Renal pelvis (tissue), 1 donor: ENCODE measurements at regions not wholly inside any gene's neighbourhood (a gene's known extent, or its start where the extent isn't known, plus 50 kb on each side); places are given as distances from the start of the nearest gene placed in this dataset.

Source experiments
- DNase-seq: peaks from one replicate; pipeline ENCODE4 v3.0.0-alpha.2; 2013

GRCh38 chr18:38923540-38923939 lies 1357.9 kb upstream of the CELF4 start:
- DNase-seq, result no peak

DNA sequence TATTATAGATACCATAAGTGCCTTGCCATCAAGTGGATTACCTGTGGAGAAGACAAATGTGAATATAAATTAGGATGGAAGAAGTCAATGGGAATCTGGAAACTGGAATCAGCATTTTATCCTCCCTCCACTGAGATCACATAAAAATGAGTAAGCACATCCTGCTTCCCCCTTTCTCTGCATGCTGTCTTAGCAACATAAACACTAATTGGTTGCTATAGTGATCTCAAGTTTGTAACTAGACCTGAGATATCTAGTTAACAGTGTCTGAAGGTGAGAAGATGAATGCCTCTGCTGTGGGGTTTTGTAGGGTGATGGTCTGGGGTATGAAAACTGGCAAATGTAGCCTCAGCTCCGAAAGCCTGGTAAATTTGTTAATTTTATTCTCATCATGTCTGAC lies 1357.5 kb upstream of the CELF4 start:
- peak; percentile 68 for DNase-seq

- no peak for DNase-seq
These were observed 1344.4 kb upstream of the CELF4 start for GRCh38 chr18:38909972-38910371.

- no peak for DNase-seq
These were observed 1337.2 kb upstream of the CELF4 start for GRCh38 chr18:38902796-38903195.

- DNase-seq, result no peak
These were observed 1334.8 kb upstream of the CELF4 start for GRCh38 chr18:38900445-38900844.

GRCh38 chr18:38900031-38900430 lies 1334.4 kb upstream of the CELF4 start:
- DNase-seq, result no peak

DNA sequence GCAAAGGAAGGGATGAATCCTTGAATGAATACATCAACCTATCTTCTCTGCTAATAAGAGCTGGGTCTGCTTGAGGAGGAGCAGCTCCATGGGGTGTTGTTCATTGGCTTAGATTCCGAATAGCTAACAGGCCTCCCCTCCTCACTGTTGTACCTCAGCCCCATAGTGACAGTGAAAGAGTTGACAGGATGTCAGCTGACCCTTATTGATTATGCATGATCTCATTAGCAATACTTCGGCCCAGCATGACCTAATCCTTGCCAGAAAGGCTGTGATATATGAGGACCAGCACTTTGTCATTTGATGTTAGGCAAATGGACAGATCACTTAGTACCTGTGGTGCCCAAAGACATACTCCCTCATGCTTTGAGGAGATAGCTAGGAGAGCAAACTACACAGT lies 1333.7 kb upstream of the CELF4 start:
- no peak for DNase-seq

DNA sequence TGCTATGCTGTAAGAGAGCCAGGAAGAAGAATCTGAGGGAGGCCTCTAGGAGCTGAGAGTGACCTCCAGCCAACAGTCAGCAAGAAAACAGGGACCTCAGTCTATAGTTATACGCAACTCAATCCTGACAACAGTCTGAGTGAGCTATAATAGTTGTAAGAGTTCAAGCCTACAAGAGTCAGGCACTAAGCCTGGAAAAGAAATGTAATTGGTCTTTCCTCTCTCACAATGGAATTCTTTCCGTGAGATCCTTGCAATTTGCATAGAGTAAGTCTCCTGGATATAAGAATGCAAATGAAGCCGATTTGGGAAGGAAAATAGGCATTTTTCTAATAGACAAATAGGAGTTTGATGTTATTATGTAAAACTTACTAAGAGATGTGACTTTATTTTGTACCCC lies 1332.6 kb upstream of the CELF4 start:
- no peak for DNase-seq

DNA sequence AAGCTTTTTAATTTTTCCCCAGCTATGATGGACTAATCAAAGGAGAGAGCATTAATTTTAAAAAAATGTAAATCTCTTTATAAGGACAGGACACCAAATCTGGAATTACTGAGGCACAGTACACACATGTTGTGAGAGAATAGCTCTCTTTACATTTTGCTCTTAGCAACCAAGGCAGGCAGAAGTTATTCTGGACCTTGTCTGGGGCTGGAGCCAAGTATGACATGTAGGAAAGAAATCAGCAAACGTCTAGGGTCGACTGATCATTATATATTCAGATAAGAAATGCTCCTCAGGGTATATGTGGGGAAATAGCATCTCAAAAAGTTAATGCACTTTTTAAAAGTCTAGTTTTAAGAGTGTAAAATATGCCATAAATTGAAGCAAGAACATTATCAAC lies 1330.0 kb upstream of the CELF4 start:
- peak; percentile 3 for DNase-seq

DNA sequence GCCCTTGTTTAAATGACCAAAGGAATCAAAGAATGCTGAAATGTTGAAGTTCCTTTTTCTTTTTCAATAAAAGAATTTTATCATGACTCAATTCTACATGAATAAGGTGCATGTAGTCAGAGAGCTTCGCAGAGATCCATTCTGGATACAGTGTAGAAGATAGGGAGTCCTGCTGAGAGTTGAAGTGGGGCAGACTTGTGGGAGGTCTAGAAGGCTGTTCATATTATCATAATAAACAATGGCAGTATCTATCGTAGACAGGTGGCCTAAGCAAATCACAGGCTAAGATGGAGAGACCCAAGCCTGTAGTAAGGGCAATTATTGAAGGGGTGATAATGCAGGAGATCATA lies 1322.0 kb upstream of the CELF4 start:
- no peak for DNase-seq

DNA sequence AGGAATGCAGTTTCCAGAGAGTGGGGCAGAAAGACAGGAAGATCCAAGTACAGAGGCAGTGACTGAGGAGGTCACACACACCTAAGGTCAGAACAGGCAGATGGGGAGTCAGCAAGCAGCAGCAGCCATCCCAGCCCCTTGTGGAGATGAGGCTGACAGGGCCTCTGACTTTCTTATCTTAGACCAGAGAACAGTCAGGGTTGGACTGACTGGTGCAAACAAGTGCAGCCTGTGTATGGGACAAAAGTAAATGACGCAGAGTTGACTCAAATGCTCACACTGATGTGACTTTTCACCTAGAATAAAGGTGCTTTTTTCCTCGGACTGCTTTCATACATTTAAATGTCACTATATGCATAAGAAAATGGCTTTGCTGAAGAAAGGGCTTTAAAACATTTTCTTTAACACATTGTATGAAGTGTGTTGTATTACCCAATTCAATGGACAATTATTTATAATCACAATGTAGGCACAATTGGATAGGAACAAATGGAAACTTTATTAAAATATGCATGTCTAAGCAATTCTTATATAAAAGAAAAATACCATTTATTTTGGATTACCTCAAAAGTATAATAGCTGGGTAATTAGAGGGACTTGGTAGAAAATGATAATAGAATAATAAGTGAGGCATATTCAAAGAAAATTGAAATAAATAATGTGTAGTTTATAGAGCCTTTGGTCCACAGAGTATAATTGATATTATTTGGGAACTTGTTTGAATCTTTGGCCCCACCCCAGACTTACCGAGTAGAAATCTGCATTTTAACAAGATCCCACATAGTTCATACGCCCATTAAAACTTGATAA lies 1321.5 kb upstream of the CELF4 start:
- DNase-seq, result no peak

DNA sequence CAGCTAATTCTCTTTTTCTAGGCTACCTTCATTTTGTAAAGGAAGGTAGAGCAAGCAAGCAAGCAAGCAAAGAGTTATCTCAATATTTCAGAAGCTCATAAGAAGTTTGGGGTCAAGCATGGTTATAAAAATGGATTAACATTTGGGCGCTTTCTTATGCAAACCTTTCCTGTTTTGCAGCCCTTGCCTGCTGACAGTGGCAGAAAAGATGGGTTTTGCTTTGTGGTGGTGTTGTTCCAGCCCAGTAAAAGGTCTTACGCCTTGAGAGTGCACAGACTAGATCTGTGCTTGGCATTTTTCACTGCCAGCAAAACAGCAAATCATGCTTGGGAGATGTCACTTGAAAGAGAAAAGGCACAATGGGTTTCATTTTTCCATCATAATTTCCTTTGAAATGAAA lies 1320.6 kb upstream of the CELF4 start:
- DNase-seq, result no peak

- no peak for DNase-seq
These were observed 1318.5 kb upstream of the CELF4 start for GRCh38 chr18:38884050-38884449.

DNA sequence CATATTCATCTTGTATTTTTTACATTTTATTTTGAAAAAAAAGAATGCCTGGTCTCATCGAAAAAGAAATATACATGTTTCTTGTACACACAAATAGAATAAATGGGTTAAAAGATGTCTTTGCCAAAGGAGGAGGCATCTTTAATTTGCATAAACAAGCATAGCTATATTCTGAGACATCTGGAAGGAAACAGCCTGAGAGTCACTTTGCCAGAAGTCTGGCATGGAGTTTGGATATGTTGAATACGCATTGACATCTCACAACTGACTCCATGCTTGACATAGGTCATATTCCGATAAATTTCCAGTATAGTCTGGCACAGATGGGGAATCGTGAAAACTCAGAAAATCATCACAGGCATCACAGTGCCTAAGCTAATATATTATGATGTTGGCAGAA lies 1317.5 kb upstream of the CELF4 start:
- no peak for DNase-seq

DNA sequence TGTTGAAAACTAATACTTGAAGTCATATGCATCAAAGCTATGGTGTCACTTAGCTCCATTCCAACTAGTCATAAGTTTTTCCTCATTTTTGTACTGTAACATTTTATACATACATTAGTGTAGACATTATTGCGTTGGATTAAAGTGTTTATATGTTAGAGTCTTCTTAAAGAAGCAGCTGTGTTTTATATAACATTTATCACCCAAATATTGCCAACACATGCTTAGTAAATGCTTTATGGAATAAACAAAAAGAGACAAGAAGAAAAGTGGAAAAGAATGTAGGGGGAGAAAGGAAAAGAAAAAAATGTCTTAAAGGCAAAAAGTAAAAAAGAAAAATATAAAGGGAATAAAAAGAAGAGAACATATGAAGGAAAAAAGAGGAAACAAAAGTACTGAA lies 1314.3 kb upstream of the CELF4 start:
- DNase-seq, result no peak

DNA sequence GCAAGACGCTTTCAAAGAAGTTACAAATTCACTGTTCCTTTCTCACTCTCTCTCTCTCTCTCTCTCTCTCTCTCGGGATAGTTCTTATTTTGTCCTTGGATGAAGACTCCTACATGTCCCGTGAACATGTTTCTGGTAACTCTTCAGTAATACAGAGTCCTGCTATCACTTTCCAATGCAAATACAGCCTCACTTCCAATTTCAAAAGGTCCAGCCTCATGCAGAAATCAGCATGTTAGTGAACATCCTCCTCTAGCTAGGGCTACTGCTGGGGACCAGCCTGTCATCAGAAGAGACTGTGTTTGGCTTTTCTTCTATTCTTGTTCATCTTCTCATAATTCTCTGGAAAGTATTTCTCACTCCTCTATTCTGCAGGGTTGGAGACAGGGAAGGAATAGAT lies 1306.7 kb upstream of the CELF4 start:
- no peak for DNase-seq

- no peak for DNase-seq
These were observed 1303.2 kb upstream of the CELF4 start for GRCh38 chr18:38868757-38869156.

GRCh38 chr18:38867680-38868079 lies 1302.1 kb upstream of the CELF4 start:
- no peak for DNase-seq

GRCh38 chr18:38851526-38851925 lies 1285.9 kb upstream of the CELF4 start:
- no peak for DNase-seq

DNA sequence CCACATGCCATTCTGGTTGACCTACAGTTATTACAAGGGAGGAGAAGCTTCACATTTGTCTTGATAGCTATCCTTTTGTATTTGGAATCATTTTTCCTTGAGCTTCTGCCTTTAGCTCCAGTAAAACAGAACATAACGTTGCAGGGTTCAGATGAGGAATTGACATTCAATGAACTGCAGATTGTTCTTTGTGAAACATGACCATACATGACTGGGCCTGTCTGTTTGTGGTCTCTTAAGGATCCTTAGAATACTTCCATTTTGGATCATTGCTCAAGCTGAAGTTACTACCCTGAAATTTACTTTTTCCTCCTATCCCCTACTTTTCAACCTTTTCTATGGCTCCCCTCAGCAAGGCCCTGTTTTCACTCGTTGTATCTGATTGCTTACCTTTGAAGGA lies 1281.7 kb upstream of the CELF4 start:
- no peak for DNase-seq

DNA sequence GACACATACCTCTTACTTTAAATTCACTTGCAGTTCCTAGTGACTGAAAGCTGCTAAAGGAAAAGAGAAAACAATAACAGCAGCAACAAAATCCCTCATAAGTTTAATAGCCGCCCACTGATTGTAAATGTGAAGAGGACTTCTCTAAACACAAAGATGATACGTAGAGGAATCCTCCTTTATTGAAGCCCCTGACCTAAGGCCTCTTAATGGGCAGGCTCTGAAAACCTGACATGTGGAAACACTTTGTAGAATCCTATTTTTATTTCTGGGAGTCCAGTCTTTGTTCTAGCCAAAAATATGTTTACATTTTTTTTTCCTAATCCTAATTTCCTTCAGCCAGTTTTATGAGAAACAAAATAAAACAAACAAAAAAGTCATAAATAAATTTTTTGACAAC lies 1277.7 kb upstream of the CELF4 start:
- DNase-seq, result peak; percentile 10

DNA sequence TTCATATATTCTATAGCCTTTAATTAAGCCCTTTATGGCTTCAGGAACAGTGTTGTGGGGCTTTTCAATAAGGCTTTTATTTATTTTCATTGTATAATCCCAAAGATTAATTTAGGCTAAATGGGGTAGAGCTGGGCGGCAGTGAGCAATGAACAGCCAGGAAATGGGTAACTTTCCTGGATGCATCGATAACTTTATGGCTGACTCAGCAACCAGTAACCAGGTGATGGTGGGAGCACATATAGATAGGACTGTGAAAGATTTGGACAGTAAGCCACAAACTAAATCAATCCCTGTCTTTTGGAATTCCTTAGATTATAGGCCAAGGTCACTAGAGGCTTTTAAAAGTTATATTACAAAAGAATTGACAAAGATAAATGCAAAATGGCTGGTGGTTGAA lies 1260.6 kb upstream of the CELF4 start:
- DNase-seq, result no peak

GRCh38 chr18:38811209-38811608 lies 1245.6 kb upstream of the CELF4 start:
- no peak for DNase-seq

DNA sequence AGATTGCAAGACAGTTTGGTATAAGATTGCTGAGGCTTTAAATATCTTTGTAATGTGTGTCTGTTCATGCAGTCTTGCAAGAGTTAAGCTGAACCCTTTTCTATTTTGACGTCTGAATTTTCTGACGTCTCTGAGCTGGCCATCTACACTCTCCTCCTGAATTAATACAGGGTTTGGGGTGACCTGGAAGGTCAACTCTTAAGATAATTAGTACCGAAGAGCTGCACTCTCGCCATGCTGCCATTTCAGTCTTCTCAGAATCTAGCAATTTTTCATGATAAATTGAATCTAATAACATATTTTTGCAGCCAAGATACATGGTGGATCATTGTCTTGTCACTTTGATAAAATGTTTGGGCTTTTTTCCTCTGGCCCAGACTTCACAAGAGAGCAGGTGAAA lies 1245.2 kb upstream of the CELF4 start:
- no peak for DNase-seq

GRCh38 chr18:38807915-38808314 lies 1242.3 kb upstream of the CELF4 start:
- DNase-seq, result no peak
